ENCODE measurements at regions not wholly inside any gene's neighbourhood (a gene's known extent, or its start where the extent isn't known, plus 50 kb on each side); places are given as distances from the start of the nearest gene placed in this dataset.
"Not testable (repeated sequence)": the region's sequence is repeated elsewhere in the genome, so short reads cannot be mapped to it uniquely, and the experiment has no call there.

DNA sequence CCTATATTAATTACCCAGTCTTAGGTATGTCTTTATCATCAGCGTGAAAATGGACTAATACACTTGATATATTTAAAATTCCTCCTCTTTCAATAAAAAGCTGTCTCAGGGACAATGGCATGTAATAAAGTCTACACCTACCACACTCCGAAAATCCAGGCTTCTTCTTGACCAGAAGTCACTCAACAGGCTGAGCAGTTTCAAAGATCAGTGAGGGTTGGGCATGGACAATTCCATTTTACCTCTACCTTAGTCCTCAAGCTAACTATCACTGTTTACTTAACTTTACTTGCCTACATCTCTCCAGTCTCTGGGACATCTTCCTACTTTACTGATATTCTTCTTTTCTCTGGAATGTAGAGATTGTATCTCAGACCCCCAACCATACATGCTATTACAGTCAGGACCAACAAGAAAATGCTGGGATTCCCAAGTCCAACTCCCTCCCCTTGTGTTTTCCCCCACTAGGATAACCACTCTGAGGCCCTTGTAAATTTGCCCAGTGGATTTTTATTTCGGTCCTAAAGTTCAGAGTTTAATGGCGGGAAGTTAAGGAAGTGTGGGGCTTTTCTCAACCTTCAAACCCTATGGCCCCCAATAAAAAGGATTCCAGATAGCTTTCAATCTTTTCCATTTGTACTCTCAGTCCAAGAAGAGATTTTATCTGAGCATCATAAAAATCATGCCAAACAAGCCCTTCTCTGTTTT, 137.1 kb upstream of the TSC22D2 start:
- Histone ChIP-seq H3K79me2 (ENCODE audit: control insufficient read depth, insufficient read depth, low read length) (no peaks in the 10 kb centered on the region), H3K27me3 (replicated peaks in 1 of 4; ENCODE audit: control extremely low read depth in 1 of 4, control insufficient read depth in 3 of 4, insufficient read depth in 4 of 4, low read length in 3 of 4) (peaks cover 0 to 3% (median 0%) of the 10 kb centered on the region in 4 experiments), H2AFZ (ENCODE audit: insufficient read depth, low read depth, low read length, poor library complexity, severe bottlenecking) (no peak overlapping the region), H3K4me1 (ENCODE audit: control insufficient read depth in 2 of 2, insufficient read depth in 2 of 2, low read length in 2 of 2) (no peaks in the 10 kb centered on the region), H3K9me3 (ENCODE audit: control extremely low read depth in 1 of 3, control insufficient read depth in 2 of 3, insufficient read depth in 1 of 3, low read length in 2 of 3) (no peaks in the 10 kb centered on the region), H3K36me3 (replicated peaks in 1 of 2; ENCODE audit: control extremely low read depth in 1 of 2, control insufficient read depth in 1 of 2, extremely low read depth in 1 of 2, insufficient read depth in 2 of 2, low read length in 1 of 2) (no peaks in the 10 kb centered on the region), H3K27ac (ENCODE audit: low read length in 2 of 2) (no peak overlapping the region), H3K4me2 (replicated peaks; ENCODE audit: low read depth, low read length, poor library complexity, severe bottlenecking) (no peak overlapping the region), H4K20me1 (ENCODE audit: control insufficient read depth, insufficient read depth, low read length, poor library complexity, severe bottlenecking) (no peaks in the 10 kb centered on the region), H3K4me3 (ENCODE audit: control extremely low read depth in 1 of 5, extremely low read depth in 1 of 5, insufficient read depth in 1 of 5, low read depth in 2 of 5, low read length in 4 of 5) (no peak overlapping the region), H3K9ac (ENCODE audit: low read length) (no peak overlapping the region)
- no peaks in the 10 kb centered on the region for H3K9me3 Mint-ChIP-seq (ENCODE audit: insufficient read depth)
- ATAC-seq (ENCODE audit: low read depth) (no peak), DNase-seq (no peak)
- ChIA-PET CTCF (no interaction called here), POLR2A (no interaction called here)
- TF ChIP-seq EZH2 (IDR thresholded peaks at IDR 0.05; ENCODE audit: borderline replicate concordance, insufficient read depth, low read depth, low read length, poor library complexity, severe bottlenecking): no peak
- TF ChIP-seq, protein P1, sequence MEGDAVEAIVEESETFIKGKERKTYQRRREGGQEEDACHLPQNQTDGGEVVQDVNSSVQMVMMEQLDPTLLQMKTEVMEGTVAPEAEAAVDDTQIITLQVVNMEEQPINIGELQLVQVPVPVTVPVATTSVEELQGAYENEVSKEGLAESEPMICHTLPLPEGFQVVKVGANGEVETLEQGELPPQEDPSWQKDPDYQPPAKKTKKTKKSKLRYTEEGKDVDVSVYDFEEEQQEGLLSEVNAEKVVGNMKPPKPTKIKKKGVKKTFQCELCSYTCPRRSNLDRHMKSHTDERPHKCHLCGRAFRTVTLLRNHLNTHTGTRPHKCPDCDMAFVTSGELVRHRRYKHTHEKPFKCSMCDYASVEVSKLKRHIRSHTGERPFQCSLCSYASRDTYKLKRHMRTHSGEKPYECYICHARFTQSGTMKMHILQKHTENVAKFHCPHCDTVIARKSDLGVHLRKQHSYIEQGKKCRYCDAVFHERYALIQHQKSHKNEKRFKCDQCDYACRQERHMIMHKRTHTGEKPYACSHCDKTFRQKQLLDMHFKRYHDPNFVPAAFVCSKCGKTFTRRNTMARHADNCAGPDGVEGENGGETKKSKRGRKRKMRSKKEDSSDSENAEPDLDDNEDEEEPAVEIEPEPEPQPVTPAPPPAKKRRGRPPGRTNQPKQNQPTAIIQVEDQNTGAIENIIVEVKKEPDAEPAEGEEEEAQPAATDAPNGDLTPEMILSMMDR (IDR thresholded peaks at IDR 0.05): no peak
- WGBS (ENCODE audit: insufficient coverage): no CpG with 5 or more reads among the region's 4 CpGs
- H3K4me1 Mint-ChIP-seq: no peaks in the 10 kb centered on the region
- intact Hi-C loops (cut with micrococcal nuclease): no loop called here
- peaks cover 13% of the 10 kb centered on the region for H3K27me3 Mint-ChIP-seq
- H3K27ac Mint-ChIP-seq: no peak overlapping the region
- H3K4me3 Mint-ChIP-seq: no peak overlapping the region

DNA sequence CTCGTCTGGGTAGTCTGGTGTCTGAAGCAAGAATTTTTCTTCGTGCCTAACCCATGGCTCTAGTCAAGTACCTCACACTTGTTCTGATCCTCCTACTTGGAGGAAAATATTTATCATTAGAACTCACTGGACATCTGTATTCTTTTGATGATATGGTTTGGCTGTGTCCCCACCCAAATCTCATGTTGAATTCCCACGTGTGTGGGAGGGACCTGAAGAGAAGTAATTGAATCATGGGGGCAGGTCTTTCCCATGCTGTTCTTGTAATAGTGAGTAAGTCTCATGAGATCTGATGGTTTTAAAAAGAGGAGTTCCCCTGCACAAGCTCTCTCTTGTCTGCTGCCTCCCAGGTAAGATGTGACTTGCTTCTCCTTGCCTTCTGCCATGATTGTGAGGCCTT, 137.7 kb upstream of the TSC22D2 start:
- H3K27ac Mint-ChIP-seq; H3K4me1 ChIP-seq (ENCODE audit: control insufficient read depth in 2 of 2, insufficient read depth in 2 of 2, low read length in 2 of 2); intact Hi-C loops (cut with micrococcal nuclease); DNase-seq; H3K4me2 ChIP-seq (replicated peaks; ENCODE audit: low read depth, low read length, poor library complexity, severe bottlenecking); H3K4me1 Mint-ChIP-seq; H3K27me3 ChIP-seq (replicated peaks in 1 of 4; ENCODE audit: control extremely low read depth in 1 of 4, control insufficient read depth in 3 of 4, insufficient read depth in 4 of 4, low read length in 3 of 4); POLR2A ChIA-PET; H4K20me1 ChIP-seq (ENCODE audit: control insufficient read depth, insufficient read depth, low read length, poor library complexity, severe bottlenecking); H3K4me3 Mint-ChIP-seq; H3K79me2 ChIP-seq (ENCODE audit: control insufficient read depth, insufficient read depth, low read length); H3K27ac ChIP-seq (ENCODE audit: low read length in 2 of 2); ATAC-seq (ENCODE audit: low read depth); H2AFZ ChIP-seq (ENCODE audit: insufficient read depth, low read depth, low read length, poor library complexity, severe bottlenecking); H3K9ac ChIP-seq (ENCODE audit: low read length); CTCF ChIA-PET; H3K36me3 ChIP-seq (replicated peaks in 1 of 2; ENCODE audit: control extremely low read depth in 1 of 2, control insufficient read depth in 1 of 2, extremely low read depth in 1 of 2, insufficient read depth in 2 of 2, low read length in 1 of 2); H3K9me3 ChIP-seq (ENCODE audit: control extremely low read depth in 1 of 3, control insufficient read depth in 2 of 3, insufficient read depth in 1 of 3, low read length in 2 of 3); H3K4me3 ChIP-seq (ENCODE audit: control extremely low read depth in 1 of 5, extremely low read depth in 1 of 5, insufficient read depth in 1 of 5, low read depth in 2 of 5, low read length in 4 of 5); H3K9me3 Mint-ChIP-seq (ENCODE audit: insufficient read depth): not testable (repeated sequence)
- 83% methylated on average over 1 of the region's 3 CpGs for WGBS (ENCODE audit: insufficient coverage)
- peaks cover 10% of the 10 kb centered on the region for H3K27me3 Mint-ChIP-seq
